ENCODE measurements at regions not wholly inside any gene's neighbourhood (a gene's known extent, or its start where the extent isn't known, plus 50 kb on each side); places are given as distances from the start of the nearest gene placed in this dataset.

DNA sequence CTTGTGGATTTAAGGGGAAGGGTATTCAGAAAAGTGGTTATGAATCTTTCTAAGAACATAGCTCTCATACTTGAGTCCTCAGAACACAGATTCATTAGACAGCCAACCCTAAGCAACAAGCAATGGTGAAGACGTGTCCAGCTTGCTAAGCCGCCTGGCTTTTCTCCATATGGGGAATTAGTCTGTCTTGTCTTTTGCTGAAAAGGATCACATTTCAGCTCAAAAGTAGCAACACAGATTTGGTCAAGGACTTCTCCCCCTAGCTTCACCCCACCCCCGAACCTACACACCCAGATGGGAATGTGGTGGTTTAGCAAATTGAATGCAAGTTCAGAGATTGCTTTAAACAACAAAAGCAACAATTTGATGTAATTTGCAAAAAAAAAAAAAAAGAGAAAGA is 103.3 kb upstream of the RASGEF1B start:
- no peak for DNase-seq

DNA sequence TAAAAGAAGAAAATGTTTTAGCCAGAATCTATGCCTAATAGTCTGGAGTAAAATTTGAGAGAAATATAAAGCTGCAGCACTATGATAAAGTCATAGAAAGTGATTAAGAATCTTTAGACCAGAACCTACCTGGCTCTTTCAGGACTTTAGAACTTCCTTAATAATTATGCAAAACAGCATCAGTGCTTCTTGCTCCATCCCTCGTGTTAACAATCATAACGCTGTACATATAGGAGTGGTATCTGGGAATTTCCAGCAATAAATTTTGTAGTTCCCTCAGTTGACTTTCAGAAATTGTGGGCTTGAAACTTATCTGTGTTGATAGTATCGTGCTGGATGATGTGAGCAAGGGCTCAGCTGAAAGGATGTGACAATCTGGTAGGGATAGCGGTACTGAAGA is 102.1 kb upstream of the RASGEF1B start:
- no peak for DNase-seq

- no peak for DNase-seq
Observed at GRCh38 chr4:81572402-81572801, 100.7 kb upstream of the RASGEF1B start.

- no peak for DNase-seq
Observed at GRCh38 chr4:81571105-81571504, 99.4 kb upstream of the RASGEF1B start.

DNA sequence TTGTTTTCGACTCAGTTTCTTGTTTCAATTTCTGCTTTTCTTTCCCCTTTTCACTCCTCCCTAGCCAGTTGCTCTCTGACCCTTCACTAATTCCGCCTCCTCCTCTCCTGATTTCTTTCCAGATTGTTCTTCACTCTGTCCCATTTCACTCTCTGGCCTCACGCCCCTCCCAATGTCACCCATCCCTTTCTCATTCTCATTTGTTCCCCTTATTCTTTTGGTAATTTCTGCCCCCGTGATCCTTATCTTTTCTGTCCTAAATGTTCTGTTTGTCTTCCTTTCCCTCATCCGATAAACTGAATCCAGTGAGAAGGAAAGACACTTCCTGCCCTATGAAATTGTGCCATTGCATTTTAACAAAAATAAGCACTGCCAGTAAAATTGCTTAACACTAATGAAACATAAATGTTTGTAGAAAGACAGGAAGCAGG is 94.5 kb upstream of the RASGEF1B start:
- no peak for DNase-seq

GRCh38 chr4:81565142-81565870 is 93.6 kb upstream of the RASGEF1B start:
- no peak for DNase-seq

DNA sequence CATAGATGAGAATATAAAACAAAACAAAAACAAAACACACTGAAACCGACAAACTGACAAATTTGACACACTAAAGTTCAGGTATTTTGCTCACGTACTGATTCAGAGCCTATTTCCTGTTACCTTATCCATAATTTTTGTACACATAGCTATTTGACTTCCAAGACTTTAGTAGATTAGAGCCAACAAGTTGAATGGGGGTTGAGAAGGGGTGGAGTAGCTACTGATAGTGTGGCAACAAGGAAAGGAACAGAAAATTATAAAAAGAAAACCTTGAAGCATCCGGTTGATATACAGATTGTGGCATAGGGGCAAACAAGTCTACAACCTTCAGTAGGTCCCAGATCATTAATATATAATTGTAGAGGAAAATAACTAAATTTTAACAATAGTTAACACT is 92.3 kb upstream of the RASGEF1B start:
- no peak for DNase-seq

- no peak for DNase-seq
Observed at GRCh38 chr4:81562093-81562492, 90.4 kb upstream of the RASGEF1B start.

- DNase-seq: no peak
Observed at GRCh38 chr4:81557306-81557705, 85.6 kb upstream of the RASGEF1B start.

GRCh38 chr4:81555489-81555888 is 83.8 kb upstream of the RASGEF1B start:
- DNase-seq: no peak

DNA sequence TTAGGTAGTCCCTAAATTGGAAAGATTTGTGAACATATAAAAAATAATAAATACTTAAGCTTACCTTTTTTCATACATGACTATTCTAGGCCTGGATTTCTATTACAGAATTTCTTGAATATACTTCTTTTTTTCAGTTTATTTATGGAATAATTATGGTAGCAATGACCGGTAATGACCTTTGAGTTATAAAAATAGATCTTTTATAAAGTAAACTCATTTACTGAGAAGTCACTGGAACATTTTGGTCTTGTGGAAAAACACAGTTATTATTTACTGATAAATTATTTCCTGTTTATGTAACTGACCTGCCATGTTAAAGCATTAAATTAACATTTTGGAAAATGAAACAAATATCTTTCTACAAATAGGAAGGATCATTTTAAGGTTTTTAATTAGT is 80.4 kb upstream of the RASGEF1B start:
- no peak for DNase-seq

DNA sequence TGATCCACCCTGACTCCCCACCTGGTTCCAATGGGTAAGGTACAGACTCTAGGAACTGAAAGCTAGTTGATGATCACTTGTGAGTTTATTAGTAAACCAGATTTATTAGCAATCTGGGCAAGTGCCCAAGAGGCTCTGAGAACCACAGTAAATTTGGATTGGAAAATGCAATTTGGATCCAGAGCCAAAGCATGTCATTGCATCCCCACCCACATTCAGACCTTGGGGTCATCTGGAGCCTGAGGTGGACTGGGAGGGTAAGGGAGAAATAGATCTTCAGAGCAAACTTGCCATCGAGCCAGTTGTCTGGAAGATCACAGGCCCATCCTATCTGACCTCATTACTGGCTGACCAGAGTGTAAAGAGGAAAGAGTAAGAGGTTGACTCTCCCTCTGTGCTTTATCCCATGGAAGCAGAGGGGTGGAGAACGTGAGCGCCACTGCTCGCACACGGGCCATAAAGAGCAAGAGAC is 78.7 kb upstream of the RASGEF1B start:
- DNase-seq: no peak

DNA sequence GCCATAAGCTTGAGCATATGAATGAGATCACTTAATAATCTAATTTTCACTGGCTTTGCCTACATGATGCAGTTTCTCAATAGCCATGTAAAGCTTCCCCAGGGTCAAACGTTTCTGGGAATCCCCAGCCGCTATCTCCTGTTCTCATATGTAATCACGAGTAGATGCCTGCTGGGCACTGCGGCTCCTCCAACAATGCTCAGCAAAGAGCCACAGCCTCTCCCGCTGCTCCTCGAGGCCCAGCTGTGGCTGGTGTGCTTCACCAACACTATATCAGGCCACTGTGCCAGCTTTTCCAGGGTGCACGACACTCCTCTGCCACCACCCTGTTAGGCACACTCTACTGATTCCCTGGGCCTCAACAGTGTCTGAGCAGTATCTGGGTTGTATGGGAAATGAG is 78.3 kb upstream of the RASGEF1B start:
- DNase-seq: no peak

GRCh38 chr4:81546777-81547176 is 75.1 kb upstream of the RASGEF1B start:
- no peak for DNase-seq

DNA sequence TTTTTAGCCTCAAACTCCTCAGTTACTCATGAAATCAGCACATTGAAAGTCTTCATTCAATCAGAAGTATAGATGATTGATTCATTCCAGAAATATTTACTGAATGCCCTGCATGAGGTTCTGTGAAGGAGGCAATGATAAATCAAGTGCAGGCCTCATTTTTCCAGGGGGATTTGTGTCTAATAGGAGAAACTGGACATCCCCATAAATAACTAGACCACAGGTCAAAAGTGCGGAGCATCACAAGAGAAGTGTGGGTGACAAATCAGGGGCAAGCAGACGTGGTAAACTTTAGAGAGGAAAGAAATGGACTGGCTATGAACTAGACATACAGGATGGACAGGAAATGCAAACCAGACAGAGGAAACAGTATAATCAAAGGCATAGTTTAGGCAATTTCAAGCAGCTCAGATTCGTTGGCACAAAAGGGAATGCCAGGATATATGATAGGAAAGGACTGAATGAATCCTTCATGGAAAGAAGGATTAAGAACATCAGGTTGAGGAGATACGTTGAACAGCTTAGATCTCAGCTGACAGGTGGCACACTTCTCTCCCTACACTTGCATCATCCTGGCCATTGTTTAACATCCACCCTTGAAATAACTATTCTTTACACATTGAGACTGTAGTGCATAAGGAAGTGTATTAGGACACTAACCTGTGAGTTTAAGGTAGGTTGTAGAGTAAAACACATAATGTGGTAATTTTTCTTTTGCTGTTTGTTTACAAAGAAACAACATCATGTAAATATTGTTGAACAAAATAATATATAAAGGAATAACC is 69.6 kb upstream of the RASGEF1B start:
- DNase-seq: no peak

- DNase-seq: no peak
Observed at GRCh38 chr4:81538716-81539427, 67.2 kb upstream of the RASGEF1B start.

- DNase-seq: no peak
Observed at GRCh38 chr4:81531410-81531809, 59.7 kb upstream of the RASGEF1B start.

GRCh38 chr4:81528979-81529378 is 57.3 kb upstream of the RASGEF1B start:
- DNase-seq: no peak

DNA sequence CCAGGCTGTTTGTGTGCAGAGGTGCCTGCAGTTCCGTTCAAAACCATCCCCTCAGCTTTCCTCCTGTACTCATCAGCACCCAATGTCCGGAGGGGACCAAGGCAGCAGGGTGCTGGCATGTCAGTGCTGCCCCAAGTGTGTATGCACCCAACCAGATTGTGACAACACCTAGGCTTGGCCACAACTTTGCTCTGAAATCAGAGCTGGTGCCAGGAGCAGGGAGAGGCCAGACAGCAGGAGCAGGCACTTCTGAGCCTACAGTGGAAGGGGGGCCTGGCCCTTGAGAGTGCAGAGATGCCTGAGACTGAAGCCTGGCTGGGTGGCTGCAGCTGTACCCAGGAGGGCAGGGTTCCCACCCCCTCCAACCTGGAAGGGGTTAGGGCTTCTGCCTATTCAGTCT is 56.5 kb upstream of the RASGEF1B start:
- no peak for DNase-seq

GRCh38 chr4:81527709-81528108 is 56.0 kb upstream of the RASGEF1B start:
- no peak for DNase-seq

GRCh38 chr4:81527115-81527514 is 55.4 kb upstream of the RASGEF1B start:
- DNase-seq: no peak

DNA sequence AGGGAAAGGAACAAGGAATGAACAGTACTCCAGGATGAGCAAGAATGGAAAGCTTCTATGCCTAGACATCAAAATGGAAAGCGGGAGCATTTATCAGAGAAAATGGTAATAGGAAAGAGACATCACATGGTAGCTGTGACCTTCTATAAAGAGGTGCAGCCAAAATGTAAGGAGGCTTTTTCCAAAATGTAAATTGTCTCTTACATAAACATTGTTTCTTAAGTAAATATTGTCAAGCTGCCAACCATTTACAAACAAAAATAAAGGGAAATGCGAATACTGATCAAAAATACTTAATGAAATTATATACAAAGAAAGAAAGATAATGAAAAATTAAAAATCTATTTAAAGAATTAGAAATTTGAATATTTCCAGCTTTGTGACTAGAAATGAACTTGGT is 55.0 kb upstream of the RASGEF1B start:
- DNase-seq: no peak

DNA sequence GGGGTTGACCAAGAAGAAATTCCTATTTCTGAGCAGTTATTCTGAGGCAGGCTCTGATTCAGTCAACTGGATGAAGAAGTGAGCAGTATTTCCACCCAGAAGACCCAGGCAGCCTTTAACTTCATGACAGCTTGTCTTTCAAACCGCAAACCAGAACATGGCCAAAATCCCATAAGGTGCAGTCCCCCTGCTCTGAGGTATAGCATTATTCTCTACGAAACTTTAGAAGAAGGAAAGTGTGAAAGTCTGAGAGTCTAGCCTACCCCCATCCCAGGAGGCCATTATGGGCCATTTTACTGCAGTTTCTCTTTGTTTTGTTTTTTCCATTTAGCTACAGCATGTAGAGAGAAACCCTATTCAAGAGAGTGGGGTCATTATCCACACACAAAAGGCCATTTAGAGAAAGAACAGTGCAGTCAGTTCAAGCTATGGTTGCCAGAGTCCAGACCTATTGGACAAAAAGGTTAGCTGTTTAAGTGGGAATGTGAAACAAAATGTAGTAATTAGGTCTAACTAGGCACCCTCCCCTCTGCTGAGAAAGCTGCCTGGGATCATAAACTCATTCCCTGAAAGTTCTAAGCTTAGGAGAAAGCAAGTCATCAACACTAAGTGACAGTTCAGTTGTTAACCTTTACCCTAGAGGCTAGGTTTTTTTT is 52.1 kb upstream of the RASGEF1B start:
- no peak for DNase-seq
